Stimulated activated CD4-positive, alpha-beta T cell treated with anti-CD3 and anti-CD28 coated beads, Interleukin-4, amount 100 ng/mL, for 24 hours (primary cell): ENCODE measurements at regions not wholly inside any gene's neighbourhood (a gene's known extent, or its start where the extent isn't known, plus 50 kb on each side); places are given as distances from the start of the nearest gene placed in this dataset.
"Not testable (repeated sequence)": the region's sequence is repeated elsewhere in the genome, so short reads cannot be mapped to it uniquely, and the experiment has no call there.

Source experiments
- DNase-seq: peaks from one replicate; pipeline ENCODE4 v3.0.0-alpha.2; 2020

DNA sequence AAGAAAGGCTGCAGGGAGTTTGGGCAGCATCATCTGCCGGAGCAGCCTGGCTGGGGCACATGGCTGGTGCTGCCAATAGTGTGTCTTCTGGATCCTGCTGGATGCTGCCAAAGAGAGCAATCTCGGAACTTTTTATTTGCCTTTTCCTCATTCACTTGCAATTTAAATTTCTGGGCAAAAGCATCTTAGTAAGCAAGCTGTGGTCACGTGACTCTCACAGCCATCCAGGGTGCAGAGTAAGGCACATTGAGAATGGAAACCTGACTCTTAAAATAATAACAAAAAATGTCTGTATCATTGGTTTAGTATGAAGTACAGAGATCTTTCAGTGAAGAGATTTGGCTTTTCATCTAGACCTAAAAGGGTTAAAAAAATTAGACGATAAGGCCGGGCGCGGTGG is 910.3 kb downstream of the STIM2 start:
- DNase-seq: no peak

DNA sequence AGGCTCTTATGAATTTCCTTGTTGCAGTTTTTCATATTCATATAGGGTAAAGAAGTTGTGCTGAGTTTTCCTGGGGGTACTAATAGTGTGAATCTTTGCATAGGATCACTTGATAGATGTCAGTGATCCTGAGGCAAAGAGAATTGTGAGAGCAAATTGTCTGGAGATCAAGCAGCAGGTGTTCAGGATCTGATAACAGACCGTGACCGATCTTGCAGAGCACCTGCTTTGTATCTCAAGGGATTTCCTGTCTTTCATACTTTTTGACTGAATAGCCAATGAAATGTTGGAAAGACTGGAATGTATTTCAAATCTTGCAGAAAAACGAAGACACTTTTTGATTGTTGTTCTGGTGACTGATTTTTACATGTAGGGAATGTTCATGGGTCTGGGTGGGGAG is 914.5 kb downstream of the STIM2 start:
- no peak for DNase-seq

DNA sequence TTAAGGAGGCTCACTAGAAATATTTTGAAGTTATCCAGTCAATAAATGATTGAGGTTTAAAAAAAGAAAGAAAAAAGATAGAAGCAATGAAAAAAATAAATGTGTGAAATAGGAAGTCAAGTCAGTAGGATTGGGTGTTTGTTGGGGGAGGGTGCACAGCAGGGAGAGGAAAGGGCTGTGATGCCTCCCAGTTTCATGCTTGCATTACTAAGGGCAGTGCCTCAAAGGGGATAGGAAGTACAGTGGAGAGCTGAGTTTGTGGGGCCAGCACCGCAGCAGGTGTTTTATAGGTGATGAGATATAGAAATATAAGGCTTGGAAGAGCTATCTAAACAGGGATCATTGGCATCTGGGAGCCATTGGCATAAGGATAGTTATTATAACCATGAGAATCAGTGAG is 919.2 kb downstream of the STIM2 start:
- no peak for DNase-seq

DNA sequence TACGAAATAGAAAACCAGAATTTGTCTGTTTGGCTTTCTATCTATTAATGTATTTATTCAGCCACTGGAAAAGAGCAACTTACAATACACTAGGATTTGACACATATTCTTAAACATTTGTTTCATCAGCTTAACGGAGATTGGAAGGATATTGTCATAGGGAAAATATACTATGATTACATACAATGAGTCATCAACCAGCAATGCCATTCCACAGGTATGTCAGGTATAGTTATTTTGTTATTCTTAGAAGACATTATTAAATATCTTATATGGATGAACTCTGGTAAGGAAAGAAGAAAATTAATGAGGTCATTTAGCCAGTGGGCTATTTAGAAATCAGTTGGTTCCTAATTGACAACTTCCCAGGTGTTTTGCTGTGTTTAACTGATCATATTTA is 926.6 kb downstream of the STIM2 start:
- no peak for DNase-seq

DNA sequence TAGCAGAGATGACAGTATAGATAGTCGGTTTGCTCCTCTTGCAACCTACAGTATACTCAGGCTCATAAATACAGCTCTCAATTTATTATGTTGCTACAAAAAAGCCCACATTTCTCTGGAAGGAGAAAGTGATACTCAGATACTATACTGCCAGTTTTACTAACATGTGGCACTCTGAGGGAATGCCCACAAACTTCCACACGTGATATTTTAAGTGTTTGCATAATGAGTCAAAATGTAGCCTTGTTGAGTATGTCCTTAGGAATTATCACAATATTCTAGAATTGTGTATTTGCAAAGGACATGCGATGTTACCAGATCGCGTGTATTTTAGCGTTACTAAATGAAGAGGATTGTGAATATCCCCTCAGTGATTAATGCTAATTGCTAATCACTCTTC is 929.1 kb downstream of the STIM2 start:
- DNase-seq: no peak

DNA sequence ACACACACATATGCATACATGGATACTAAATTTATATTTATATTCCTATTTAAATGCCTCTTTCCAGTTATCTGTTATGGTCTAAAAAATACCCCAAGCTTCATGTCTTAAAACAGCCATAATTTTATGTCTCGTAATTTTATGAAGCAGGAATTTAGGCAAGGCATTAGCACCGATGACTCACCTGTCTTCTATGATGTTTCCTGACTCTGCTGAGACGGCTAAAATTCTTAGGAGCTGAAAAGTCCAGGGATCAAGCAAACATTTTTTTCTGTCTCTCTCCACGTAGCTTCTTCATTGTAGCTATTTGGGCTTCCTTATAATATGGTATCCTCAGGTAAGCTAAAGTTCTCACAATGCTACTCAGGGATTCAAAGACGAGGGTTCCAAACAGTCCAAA is 930.3 kb downstream of the STIM2 start:
- DNase-seq: no peak

DNA sequence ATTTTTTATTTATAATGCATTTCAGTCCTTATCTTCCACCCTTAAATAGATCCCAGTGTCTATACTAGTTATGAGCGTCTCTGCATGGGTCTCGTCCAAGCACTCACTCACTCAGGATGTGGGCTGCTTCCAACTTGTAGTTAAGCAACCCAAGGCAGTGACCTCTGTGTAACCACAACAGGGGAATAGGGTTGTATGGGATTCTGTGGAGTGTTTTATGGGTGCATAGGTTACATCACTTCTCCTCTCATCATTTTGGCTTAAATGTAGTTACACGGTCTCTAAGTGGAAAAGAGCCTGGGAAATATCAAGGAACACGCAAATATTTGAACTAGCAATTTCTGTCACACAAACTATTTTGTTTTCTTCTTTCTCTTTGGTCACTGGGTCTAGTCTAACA is 931.0 kb downstream of the STIM2 start:
- no peak for DNase-seq

DNA sequence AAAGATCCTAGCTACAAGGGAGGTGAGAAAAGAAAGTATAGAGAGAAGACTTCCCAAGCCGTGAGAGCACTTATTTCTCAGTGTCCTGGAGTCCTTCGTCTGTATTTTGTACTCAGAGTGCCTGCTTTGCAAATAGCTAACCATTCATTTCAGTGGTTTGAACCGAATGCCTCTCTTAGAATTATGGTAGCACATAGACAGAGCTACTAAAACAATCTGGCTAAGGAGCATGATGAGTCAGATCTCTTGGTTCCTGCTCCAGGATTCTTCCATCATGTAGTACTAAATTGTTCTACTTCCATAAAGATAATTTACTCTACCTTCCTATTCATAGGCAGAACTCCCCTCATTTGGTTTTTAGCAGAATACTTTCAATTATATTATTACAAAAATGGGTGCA is 946.6 kb downstream of the STIM2 start:
- no peak for DNase-seq

DNA sequence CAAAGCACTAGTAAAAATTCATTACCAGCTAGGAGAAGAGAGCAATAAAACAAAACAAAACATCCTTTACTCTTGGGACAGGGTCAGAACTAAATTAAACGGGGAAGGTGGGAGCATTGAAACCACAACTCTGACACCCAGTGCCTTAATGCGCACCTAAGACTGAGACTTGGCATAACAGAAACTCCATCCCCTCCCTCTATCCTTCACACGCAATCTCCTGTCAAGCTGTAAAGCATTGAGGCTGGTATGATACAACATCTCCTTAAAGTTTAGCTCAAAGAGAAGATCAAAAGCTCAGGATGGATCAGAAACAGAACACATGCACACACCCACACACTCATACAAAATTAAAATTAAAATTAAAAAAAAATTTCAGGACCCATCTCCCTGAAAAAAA is 951.3 kb downstream of the STIM2 start:
- no peak for DNase-seq

DNA sequence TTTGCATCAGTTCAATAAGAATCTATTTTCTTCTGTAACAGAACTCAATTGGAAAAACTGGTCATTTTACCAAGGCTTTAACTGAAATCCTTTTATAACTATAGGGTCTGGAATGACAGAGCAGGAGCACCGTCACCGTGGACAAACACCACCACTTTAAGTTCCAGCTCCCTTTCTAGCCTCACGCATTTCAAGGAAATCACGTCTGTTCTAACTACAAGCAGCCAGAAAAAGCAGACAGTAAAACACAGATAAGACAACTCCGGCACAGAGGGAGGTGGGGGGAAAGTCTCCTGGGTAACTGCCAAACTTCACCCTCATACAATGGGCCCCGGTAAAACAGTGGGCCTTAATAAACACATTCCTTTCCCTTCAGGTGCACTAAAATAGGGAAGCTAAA is 952.6 kb downstream of the STIM2 start:
- not testable (repeated sequence) for DNase-seq

DNA sequence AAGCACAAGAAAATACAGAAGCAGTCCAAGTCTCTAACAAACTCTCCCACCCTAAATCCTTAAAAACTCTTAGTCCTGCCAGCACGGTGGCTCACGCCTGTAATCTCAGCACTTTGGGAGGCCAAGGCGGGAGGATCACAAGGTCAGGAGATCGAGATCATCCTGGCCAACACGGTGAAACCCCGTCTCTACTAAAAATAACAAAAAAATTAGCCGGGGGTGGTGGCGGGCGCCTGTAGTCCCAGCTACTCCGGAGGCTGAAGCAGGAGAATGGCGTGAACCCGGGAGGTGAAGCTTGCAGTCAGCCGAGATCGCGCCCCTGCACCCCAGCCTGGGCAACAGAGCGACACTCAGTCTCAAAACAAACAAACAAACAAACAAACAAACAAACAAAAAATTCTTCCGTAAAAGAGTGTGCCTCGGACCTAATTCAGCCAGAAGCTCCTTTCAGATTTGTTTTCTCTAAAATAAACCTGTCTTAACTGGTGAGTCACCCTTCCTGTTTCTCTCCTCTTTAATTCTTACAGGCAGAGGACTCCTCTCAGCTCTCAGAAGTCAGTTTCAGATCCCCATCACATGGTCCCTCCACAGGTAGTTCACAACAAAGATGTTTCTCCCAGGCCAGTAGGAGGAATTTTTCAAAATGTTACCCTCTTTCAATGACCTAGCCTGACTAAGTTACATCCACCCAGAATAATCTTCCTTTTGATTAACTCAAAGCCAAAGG is 953.2 kb downstream of the STIM2 start:
- DNase-seq: not testable (repeated sequence)

DNA sequence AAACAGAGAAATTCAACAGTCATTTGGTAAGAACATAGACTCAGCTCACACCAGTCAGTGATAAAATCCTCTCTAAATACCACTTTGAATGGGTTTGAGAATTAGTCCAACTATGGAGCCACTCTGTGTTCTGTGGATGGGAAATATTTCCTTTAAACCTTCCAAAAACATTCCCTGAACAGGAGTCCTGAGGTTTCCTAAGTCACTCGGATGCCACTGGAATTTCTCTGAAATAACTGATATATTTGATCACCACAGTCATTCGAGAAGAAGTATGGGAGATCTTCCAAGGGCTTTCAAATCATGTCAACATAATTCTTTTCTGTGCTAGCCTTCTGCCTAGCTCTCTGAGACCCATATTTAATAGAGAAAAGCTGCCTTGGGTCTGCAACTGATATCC is 958.6 kb downstream of the STIM2 start:
- DNase-seq: no peak

DNA sequence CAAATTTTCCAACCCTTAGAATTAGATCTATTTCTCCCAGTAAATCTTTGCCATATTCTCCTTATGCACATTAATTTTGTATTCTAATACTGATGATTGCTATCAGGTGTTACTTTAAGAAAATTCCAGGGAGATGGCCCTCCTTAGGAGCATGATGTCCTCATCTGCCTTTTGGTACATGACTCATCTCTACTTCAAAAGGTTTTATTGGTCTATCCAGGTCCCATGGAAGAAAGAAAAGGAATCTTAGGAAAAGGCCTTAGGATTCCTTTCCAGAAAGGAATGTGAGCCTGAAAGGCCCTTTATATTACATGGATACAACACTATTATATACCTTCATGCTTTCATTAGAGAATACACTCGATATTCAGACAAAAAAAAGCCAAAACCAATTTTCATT is 968.2 kb downstream of the STIM2 start:
- no peak for DNase-seq

DNA sequence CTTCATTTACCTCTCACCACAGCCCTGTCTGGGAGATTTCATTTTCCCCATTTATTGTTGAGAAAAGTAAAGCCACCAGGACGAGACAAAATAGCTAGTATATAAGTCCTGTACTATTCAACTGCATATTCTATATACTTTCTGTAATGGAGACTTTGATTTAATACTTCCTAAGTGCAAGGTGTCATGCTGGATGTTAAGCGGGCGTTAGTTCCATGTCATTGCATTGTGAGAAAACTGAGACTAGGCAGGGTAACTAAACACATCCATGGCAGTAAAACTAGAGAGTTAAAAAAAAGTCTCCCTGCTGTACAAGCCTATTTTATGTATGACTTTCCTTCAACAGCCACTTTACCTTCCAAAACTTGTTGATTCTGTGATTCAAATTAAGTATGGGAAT is 969.6 kb downstream of the STIM2 start:
- DNase-seq: no peak

DNA sequence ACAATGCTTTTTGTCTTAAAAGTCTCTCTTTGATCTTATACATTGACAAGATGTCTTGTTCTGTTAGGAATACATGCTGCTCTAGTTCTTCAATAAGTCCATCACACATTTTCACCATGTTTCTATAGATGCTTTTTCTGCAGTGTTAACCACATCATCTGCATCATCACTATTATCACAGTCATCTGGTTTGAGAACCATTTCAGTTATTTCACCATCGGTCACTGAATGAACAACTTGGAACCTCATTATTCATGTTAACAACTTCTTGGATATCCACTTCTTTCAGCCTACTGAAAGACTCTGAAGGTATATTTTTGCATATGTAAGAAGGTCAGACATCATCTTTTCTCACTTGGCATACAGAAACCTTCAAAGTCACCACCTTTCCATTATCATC is 975.2 kb downstream of the STIM2 start:
- DNase-seq: no peak

DNA sequence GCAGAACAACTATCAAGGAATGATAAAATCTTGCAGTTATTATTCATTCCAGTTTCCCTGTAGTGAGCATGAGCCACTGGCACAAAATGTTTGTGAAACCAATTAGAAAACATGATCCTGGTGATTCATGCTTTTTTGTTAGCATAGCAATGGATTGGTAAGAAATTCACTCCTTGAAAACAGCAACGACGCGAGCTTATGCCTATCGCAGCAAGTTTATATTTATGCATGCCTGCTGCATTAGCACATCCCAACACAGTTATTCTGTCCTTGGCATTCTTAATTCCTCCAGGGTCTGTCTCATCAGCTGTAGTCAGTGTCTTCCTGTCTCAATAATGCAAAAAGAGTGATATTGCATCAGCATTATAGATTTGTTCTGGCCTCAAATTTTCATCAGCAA is 975.9 kb downstream of the STIM2 start:
- no peak for DNase-seq

DNA sequence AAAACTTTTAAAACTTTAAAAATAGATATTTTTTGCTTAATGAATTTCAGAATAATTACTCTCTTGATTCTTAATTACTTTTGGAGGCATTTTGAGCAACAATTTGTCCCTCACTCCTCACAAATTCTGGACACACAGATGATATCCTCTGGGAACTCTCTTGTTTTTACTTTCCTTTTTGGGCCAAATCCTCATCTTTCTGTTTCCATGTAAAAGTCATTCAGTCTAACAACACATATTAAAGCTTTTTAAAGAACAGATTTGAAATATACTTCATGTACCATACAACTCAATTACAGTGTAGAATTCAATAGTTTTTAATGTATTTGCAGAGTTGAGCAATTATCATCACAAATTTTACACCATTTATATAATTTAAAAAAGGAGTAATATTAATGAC is 983.1 kb downstream of the STIM2 start:
- DNase-seq: no peak

DNA sequence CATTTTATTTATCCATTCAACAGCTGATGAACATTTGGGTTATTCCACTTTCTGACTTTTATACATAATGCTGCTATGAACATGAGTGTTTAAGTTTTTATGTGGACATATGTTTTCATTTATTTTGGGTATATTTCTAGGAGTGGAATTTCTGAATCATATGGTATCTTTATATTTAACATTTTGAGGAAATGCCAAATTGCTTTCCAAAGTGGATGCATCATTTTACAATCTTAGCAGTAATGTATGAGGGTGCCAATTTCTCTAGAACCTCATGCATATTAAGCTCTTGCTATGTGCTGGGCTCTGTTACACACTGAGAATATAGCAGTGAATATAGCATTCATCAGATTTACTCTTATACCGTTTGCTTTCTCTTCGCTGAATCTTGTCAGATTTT is 983.7 kb downstream of the STIM2 start:
- no peak for DNase-seq

DNA sequence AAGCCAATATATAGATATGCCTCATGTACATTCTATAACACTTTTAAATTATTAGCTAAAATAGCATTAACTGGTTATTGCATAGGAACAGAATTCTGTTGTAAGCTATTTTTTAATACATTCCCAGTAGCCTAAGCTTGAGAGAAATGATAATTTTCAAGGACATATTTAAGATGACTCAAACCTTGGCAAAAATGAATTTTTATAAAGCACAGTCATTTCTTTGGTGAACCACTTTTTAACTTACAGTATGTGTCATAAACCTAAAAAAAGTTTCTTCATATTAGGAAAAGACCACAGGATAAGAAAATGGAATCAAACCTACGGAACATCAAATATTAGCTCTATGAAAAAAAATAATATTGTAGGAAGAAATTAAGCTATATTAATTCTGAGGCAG is 986.3 kb downstream of the STIM2 start:
- DNase-seq: no peak

DNA sequence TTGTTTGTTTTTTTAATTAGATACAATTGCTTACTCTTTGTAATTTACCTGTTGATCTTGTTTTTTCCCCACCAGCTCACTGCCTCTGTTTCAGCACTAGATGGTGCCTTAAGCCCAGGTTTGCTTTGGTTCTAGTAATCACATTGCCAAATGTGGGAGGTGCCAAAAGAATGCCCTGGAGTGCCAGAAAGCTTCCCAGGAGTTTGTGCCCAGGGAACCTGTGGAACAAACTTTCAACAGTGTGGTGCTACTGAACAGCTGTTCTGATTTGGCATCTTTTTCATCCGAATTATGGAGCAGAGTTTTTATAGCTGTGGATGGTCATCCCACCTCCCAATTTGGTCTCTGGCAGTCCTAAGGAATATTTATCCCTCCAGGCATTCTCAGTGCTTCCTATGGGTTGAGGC is 1000.7 kb downstream of the STIM2 start:
- DNase-seq: no peak

DNA sequence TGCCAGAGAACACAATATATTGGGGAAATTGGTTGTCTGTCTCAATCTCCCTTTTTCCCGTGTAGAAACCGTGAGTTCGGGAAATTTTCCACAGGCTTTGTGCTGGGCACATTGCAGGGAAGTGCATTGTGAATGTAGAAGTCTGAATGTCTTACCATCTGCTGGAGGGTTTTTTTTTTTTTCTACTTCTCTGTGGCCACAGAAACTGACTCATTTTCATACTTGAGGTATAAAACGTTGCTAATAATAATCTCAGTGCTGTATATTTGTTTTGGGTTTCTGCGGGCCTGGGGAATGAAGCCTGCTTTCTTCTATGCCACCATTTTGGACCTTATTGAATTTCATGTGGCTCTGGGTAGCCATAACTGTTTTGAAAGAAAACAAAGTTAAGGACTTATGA is 1001.2 kb downstream of the STIM2 start:
- DNase-seq: no peak

DNA sequence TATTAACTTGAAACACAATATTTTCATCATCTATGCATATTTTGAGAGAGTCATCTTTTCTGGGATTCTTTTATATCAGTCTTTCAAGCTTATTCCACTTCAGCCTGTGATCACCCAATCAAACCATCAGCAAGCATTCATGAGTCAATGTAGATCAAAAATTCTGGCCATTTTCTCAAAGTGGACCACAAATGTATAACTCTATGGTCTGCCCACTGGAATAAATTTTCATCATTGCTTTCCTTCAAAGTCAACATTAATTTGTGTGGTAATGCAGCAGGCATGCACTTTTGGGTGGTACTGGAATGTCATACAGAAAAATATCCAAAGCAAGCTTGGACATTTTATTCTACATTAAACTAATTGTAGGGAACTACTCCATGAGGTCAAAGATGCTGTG is 1013.0 kb downstream of the STIM2 start:
- no peak for DNase-seq

DNA sequence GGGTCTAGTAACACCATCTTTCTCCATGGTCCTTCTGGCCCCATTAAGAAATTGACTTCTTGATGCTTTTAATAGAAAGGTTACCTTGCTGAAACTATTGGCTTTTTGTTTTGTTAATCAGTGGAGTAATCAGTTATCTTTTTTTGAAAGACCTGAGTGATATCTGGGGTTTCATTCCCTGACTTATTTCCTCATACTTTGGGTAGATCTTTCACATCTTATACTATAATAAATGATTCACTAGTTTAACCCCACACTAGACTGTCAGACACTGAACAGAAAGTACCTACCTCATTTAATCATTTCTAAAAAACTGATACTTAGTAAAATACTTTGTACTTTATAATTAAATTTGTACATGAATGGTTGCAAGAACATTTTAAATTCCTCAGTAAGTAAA is 1021.1 kb downstream of the STIM2 start:
- DNase-seq: no peak

DNA sequence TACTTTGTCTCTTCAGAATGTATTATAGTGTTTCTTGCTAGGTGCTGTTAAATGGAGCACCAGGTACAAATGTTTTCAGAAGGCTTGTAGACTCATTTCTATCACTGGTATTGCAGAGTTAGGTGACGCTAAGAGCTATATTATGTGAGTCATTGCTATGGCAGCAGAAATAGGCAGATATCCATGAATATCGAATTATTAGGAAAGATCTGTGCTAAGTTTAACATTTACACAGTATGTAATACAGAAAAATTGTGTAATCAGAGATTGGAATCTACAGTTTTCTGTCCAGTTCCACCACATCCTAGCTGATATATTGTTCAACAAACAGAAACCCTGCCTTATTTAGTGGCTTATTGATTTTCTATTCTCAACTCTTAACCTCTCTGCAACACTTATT is 1025.5 kb downstream of the STIM2 start:
- no peak for DNase-seq

DNA sequence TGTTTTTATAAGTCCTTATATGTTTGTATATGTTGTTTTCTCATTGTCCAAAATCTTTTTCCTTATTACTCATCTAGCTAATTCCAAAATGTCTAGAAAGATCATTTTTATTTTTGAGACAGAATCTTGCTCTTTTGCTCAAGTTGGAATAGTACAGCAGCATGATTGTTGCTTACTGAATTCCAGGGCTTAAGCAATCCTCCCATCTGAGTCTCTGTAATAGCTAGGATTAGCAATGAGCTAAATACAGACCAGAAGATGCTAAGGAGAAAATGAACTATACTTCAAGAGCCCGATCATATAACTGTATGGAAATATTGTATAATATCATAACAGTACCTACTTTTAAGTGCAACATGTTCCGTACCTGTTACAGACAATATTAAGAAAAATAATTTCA is 1027.0 kb downstream of the STIM2 start:
- DNase-seq: no peak

DNA sequence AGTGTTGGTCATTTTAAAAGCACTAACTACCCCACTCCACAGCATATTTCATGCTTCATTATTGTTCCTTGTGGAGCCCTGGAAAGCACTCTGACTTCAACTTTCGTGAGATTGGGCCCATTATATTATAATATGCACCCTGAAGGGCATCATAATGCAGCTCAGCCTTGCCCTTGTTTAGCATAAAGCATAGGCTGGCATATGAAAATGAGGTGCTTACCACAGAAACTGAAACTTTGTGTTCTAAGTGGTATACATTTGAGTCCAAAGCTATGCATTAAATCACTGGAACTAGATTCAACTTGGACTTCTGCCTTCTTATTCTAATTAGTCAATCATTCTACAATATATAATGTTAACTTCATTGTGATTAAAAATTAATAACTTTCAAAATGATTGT is 1027.9 kb downstream of the STIM2 start:
- no peak for DNase-seq
